ENCODE measurements at regions not wholly inside any gene's neighbourhood (a gene's known extent, or its start where the extent isn't known, plus 50 kb on each side); places are given as distances from the start of the nearest gene placed in this dataset.
"Not testable (repeated sequence)": the region's sequence is repeated elsewhere in the genome, so short reads cannot be mapped to it uniquely, and the experiment has no call there.

DNA sequence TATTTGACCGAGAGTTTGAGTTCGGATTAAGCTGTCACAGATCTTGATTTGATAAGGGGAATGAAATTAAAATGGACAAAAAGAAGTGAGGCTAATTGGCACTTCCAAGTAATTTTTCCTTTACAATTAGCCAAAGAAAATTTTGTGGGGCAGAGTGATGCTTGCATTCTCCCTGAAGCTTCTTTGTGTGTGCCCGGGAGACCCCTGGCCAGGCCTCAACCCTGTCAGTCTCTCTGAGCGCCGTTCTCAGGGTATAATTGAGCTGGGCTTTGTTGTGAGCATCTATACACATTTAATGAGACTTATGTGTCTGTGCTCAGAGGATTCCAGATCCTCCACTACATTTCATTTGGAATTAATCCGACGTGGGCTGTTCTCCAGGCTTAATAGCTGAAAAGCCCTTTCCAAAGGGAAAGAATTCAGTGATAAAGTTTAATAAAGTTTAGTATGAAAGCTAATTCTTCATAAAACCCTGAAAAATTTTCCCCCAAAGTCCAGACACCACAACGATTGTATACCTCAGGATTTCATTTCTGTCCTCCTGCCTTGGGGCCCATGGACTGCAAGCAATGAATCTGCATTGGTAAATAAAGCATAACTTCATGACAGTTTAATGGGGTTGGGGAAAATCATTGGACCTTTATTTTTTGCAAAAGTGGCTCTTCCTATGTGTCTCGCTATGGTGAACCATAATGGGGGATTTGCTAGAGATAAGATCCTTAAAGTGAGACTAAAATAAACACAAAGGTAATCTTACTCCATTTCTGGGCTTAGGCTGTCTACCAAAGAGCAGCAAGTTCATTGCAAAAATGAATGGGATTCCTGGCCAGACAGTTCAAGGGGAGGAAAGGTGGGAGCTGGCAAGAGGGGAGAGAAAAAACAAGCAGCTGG, 292.6 kb downstream of the C12orf75 start:
- in situ Hi-C loops (cut with MboI; ENCODE audit: low sequenced_read_pairs), result no loop called here

DNA sequence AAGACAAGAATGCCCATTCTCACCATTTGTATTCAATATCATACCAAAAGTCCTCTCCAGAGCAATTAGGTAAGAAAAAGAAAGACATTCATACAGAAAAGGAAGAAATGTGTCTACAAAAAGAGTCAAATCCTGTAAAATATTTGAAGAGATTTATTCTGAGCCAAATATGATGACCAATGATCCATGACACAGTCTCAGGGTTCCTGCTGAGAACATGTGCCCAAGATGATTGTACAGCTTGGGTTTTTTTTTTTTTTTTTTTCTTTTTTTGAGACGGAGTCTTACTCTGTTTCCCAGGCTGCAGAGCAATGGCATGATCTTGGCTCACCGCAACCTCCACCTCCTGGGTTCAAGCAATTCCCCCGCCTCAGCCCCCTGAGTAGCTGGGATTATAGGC, 296.2 kb downstream of the C12orf75 start:
- in situ Hi-C loops (cut with MboI; ENCODE audit: low sequenced_read_pairs), result no loop called here

DNA sequence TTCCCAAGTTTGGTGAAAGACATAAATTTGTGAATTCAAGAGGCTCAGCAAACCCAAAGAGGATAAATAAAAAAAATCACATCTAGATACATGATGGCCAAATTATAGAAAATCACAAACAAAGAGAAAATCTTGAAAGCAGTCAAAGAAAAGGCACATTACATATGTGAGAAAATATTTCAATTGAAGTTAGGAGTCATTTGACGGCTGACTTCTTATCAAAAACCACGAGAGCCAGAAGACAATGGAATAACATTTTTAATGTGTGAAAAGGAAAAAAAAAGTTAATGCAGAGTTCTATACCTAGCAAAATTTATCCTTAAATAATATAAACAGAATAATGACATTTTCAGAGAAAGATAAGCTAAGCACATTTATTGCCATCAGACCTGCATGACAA, 307.0 kb downstream of the C12orf75 start:
- in situ Hi-C loops (cut with MboI; ENCODE audit: low sequenced_read_pairs), result no loop called here

DNA sequence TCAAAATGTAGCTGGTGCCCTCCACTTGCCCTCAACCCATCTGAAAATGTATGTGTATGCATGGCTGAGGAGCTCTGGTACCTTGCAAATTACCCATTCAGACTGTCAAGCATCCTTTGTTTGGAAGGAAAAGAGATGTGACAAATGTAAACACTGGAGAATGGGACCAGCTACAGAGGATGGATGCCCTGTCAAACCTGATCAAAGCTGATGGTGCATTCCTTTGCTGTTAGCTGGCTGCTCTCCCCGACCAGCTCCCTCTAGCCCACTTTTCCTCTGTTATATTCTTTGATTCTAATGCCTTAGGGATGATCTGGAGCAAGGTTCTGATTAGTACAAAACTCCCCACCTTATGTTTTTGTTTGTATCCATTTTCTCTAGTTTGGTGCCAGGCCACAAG, 310.3 kb downstream of the C12orf75 start:
- in situ Hi-C loops (cut with MboI; ENCODE audit: low sequenced_read_pairs), result no loop called here

DNA sequence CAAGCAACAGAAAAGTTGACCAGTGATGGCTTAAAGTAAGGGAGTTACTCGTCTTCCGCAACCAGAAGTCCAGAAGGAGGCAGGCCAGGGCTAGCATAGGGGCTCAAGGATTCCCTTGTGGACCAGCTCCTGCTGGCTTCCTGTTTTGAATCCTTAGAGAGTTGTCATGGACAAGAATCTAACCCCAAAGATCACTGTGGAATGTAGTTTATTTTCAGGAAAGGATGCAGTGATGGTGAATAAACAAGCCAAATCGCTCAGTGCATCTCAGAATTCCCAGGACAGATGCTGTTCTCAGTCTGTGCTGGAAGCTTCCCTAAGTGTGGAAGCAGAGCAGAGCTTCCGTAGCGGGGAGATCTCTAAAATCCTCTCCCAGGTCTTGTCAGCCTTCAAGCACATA, 311.3 kb downstream of the C12orf75 start:
- in situ Hi-C loops (cut with MboI; ENCODE audit: low sequenced_read_pairs), result no loop called here

DNA sequence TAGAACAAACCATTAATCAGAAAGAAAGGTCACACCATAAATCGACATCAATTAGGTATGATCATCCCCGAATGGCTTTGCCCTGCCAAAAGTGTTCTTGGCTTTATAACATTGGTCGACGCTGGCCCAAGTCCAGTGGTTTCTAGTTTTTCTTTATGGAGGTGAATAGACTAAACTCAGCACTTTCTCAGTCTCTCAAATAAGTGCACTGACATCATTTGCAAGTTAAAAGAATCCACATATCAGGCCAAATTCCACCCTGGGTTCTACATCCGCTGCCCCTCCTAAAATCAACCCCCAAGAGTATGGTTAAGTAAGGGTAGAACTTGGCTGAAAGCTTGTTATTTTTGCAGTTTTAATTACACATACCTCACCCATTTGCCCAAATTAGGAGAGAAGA, 314.3 kb downstream of the C12orf75 start:
- in situ Hi-C loops (cut with MboI; ENCODE audit: low sequenced_read_pairs), result no loop called here

DNA sequence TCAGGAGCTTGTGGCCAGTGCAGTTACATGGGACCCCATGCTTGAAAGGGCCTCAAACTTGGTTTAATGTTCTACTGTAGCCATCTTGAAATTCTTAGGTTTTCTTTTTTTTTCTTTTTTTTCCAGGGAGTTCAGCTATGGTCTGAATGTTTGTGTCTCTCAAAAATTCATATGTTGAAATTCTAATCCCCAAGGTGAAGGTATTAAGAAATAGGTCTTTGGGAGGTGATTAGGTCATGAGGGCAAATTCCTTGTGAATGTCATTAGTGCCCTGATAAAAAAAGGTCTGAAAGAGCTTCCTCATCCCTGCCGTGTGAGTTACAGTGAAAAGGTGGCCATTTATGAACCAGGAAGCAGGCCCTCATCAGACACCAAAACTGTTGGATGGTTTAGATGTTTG, 324.1 kb downstream of the C12orf75 start:
- in situ Hi-C loops (cut with MboI; ENCODE audit: low sequenced_read_pairs), result no loop called here

DNA sequence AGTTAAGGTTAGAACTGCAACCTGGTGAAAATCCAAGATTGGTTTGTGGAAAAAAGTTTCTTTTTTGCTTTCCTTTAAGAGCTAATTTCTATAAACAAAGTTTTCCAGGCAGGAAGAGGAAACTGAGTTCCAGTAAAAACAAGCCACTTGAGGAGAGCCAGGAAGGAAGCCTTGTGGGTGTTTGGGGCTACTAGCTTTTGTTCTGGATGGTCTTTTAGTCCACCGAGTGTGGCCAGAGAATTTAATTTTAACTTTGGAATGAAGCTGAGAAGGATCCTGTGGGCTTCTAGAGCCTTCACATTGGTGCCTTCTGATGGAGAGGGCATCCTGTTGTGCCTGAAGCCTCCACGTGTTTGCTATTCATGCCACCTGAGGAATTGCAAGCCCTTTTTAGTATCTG, 327.9 kb downstream of the C12orf75 start:
- in situ Hi-C loops (cut with MboI; ENCODE audit: low sequenced_read_pairs), result no loop called here

DNA sequence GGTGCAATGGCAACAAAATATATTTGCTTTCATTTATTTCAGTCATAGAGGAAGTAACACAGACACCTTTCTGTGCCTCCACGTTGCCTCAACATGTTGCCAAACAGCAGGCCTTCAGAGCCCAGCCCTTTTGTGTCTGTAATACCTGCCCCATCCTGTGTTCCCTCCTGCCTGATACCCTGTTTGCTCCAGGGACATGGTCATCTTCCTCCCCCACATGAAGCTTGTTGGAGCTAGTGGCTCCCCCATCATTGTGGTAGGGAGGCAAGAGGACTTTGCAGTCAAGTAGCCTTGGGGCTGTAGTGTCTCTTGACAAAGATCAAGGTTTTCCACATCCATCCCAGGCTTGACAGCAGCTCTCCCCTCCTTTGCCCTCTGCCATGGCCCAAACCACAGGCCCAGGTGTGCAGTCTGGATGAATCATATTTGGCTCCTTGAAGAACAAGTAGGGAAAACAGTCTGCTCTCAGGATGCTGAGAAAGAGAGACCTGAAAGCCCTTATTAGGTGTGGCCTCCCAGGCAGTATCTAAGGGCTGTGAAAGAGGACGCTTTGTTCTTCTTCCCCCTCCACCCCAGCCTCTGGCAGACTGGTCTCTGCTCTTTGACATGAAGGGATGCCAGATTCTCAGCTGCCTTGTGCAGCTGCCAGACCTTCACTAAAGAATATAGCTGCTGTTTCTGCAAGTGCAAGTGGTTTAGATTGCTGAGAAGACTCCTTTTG, 329.0 kb downstream of the C12orf75 start:
- in situ Hi-C loops (cut with MboI; ENCODE audit: low sequenced_read_pairs), result no loop called here

DNA sequence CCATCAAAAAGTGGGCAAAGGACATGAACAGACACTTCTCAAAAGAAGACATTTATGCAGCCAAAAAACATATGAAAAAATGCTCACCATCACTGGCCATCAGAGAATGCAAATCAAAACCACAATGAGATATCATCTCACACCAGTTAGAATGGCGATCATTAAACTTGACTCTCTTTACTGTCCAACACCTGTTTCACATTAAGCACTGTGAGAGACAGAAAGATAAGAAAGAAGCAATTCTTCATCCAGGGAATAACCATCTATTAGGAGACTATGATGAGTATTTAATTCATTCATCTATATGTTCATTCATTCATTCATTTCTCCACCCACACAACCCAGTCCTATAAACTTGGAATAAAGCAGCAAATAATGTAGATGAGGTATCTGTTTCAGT, 334.3 kb downstream of the C12orf75 start:
- in situ Hi-C loops (cut with MboI; ENCODE audit: low sequenced_read_pairs), result not testable (repeated sequence)

DNA sequence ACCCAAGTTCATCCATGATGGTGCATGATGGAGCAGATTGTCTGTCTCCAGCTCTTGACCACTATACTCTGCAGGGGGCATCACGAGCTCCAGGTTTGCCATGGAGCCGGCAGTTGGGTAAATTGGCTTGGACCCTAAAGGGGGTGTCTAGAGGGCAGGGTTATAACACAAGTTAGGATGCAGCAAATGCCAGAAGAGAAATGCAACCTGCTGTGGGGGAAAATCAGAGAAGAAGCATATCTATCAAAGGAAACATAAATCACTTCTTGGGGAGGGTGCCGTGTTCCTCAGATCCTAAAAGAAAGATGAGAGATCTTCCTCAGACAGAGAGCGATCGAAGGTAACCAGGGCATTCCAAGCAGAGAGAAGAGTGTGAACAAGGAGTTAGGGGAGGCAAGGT, 334.9 kb downstream of the C12orf75 start:
- in situ Hi-C loops (cut with MboI; ENCODE audit: low sequenced_read_pairs), result no loop called here

DNA sequence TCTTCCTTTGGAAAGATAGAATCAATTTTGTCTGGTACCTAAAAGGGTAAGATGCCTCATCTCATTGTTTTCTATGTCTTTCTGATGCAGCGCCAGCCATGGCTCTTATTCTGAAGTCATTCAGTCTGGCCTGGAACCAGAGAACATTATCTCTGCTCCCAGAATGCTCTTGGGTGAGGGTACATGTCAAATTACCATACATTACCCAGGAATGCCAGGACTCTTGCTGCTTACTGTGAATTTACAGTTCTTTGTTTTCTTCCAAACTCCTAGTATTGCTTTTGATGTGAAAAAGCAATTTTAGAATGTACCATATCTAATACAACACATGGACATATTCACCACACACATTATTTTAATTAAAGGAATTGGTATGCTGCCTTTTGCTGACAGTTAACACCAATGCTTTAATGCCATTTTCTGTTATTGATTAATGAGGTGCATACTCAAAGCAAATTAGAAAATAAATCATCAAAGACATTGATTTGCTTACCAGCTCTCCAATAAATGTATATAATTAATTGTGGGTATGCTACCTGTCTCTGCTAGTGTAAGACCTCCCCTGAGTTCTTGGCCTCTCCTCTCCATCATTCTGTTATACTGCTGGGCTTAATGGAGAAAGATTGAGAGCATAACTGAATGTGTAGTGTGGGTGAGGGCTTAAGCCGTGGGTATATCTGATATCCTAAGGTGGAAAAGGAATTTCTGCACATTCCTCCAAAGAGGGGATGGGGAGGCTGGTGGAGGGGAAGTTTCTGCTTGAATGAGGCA, 337.7 kb downstream of the C12orf75 start:
- in situ Hi-C loops (cut with MboI; ENCODE audit: low sequenced_read_pairs), result no loop called here

DNA sequence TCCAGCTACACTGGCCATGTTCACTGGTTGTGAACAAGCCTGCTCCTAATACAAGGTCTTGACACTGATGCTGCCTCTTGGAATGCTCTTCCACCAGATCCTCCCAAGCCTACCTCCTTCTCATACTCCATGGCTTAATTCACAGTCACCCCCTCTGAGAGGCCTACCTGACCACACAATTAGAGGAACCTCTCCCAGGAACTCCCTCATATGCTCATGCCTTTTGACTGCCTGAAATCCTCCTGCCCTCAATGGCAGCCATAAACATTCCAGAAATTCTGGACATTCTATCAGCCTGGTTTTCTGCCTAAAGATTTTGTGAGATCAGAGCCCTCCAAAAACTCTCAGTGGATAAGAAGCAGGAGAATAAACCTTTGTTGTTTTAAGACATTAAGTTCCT, 340.2 kb downstream of the C12orf75 start:
- in situ Hi-C loops (cut with MboI; ENCODE audit: low sequenced_read_pairs), result no loop called here

DNA sequence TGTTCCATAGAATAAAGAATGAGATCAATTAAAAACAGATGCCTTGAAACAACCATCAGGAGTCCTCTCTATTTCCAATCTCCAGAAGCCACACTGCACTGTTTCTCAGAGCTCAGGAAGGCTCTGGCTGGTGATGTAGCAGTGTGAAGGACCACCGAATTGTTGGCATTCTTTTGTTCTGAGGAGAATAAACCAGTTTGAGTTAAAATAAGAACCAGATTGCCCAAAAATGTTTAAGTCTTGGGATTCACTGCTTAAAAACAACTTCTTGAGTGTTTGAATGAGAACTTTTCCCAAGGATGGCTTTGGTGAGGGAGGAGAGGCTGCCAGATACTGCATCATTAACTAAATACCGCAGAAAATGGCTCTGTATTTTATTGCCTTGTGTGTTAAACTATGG, 341.2 kb downstream of the C12orf75 start:
- in situ Hi-C loops (cut with MboI; ENCODE audit: low sequenced_read_pairs), result no loop called here

DNA sequence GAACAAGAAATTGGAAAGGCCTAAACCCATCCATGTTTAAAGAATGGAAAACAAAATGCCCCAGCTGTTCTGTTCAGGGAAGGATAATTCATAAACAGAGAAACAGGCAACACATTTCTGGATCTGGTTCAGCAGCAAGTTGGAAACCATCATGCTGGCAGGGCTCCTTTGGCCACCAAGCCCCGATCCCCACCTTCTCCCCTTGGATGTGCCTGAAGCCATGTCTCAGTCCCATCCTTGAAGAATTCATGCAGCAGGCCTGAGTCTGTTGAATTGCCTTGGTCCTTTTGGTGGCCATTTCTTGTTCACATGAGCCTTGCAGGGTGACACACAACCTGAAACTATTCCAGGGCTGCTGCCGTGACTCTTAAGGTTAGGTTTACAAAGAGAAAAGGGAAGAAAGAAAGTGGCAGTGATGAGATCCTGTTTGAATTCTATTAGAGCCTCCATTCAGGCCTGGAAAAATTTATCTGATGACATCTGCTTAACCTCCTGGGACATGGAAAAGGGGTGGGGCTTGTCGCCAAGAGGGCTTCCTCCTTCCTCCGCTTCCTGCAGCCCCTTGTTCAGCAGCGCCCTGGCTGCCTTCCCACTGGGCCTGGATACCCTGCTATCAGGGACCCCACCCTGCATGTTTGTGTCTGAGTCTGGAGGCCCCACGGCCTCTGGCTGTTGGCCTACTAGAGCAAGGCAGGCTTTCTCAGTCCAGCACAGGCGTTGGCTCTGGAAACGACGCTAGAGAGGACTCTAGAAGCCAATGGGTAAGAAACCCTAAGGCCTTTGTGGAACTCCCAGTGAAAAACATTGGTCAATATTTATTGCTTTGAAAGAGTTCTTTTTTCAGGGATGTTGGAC, 341.9 kb downstream of the C12orf75 start:
- in situ Hi-C loops (cut with MboI; ENCODE audit: low sequenced_read_pairs), result no loop called here

DNA sequence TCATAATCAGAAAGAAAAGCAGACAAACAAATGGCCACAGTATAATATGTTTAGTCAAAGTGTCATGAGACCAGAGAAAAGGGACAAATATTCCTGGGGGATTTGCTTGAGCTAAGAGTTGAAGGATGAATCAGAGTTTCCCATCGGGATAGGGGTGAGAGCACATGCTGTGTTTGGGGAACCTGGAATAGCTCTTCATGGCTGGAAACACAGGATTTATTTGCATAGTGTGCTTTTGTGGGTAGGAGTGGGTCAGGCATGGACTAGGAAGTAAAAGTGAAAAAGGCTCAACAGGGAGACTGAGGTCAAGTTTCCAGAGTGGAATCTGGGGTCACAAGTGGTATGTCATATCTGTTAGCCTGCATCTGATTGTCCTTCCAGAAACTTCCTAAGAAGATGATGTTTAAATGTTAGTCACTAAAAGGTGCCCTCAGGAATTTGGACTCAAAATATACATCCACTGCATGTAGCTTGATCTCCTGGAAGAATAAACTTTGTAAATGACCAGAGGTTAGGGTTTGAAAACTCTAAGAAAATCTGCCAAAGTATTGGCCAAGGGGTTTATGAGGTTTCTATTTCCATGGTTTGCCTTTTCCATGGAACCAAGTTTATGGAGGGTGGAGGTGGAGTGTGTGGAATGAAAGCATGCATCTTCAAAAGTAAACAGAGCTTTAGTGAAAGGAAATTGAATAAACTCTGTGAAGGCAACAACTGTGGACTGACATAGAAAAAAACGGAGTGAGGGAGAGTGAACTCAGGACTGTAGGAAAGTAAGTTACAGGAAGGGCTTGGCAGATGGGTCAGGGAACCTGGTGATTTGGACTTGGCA, 344.6 kb downstream of the C12orf75 start:
- in situ Hi-C loops (cut with MboI; ENCODE audit: low sequenced_read_pairs), result no loop called here

DNA sequence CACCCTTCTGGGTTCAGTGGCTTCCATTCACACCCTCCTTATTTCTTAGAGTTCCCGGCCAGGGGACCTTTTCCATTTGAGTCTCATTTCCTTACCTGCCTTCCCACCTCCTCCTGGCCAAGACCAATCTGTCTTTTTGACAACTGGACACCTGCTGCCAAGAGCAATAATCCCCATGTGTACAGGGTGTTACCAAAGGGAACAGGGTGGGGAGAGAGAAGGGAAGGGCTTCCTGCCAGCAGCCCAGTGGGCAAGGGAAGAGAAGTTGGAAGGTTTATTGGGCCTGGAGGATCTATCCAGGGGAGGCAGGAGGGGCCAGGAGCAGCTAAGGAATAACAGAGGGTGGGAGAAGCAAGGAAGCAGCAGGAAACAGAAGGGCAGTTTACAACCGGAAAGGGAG, 346.2 kb downstream of the C12orf75 start:
- in situ Hi-C loops (cut with MboI; ENCODE audit: low sequenced_read_pairs), result no loop called here

DNA sequence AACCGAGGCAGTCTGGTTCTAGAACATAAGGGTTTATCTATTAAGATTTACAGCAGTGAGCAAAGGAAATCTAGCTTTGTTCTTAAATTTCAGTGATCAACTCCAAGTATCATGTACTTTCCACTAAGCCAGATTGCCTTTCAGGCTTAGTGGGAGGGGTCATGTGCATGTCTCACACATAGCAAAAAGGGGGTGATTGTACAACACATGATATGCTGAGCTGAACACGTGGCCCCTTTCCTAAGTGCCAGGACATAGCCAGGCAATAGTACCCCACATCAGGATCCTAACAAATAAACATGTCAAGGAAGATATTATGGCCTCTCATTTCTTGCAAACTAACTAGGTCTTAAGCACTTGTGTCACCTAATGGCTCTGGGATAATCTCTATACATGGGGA, 347.2 kb downstream of the C12orf75 start:
- in situ Hi-C loops (cut with MboI; ENCODE audit: low sequenced_read_pairs), result no loop called here

DNA sequence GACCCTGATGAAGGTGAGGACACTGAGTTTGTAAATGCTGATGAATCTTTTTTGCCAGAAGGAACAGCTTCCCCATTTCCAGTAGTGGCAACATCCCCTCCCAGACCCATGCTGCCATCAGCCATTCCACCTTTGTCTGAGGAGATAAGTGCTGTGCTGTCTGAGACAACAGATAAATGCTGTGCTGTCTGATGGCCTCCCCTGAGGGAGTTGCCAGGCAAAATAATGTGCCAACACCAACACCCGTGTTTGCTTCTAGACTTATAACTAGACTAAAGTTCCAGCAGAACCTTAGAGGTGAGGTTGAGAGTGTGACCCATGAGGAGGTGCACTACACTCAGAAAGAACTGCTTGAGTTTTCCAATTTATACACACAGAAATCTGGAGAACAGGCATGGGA, 349.5 kb downstream of the C12orf75 start:
- in situ Hi-C loops (cut with MboI; ENCODE audit: low sequenced_read_pairs), result no loop called here

DNA sequence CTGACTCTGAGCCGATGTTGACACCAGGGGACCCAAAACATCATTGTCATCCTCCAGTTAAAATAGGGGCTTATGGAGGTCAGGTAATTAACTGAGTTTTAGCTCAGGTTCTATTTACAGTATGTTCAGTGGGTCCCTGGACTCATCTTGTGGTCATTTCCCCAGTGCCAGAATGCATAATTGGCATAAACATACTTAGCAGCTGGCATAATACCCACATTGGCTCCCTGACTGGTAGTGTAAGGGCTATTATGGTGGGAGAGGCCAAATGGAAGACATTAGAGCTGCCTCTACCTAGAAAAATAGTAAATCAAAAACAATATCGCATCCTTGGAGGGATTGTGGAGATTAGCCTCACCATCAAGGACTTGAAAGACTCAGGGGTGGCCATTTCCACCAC, 350.9 kb downstream of the C12orf75 start:
- in situ Hi-C loops (cut with MboI; ENCODE audit: low sequenced_read_pairs), result no loop called here
